ENCODE measurements at regions not wholly inside any gene's neighbourhood (a gene's known extent, or its start where the extent isn't known, plus 50 kb on each side); places are given as distances from the start of the nearest gene placed in this dataset.

- TF ChIP-seq, protein P1, sequence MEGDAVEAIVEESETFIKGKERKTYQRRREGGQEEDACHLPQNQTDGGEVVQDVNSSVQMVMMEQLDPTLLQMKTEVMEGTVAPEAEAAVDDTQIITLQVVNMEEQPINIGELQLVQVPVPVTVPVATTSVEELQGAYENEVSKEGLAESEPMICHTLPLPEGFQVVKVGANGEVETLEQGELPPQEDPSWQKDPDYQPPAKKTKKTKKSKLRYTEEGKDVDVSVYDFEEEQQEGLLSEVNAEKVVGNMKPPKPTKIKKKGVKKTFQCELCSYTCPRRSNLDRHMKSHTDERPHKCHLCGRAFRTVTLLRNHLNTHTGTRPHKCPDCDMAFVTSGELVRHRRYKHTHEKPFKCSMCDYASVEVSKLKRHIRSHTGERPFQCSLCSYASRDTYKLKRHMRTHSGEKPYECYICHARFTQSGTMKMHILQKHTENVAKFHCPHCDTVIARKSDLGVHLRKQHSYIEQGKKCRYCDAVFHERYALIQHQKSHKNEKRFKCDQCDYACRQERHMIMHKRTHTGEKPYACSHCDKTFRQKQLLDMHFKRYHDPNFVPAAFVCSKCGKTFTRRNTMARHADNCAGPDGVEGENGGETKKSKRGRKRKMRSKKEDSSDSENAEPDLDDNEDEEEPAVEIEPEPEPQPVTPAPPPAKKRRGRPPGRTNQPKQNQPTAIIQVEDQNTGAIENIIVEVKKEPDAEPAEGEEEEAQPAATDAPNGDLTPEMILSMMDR (IDR thresholded peaks at IDR 0.05): no peak
- TF ChIP-seq POLR2A (IDR thresholded peaks at IDR 0.05): no peak
Observed at GRCh38 chr4:140257461-140258305, 103.7 kb upstream of the MAML3 start.
